ENCODE measurements at regions not wholly inside any gene's neighbourhood (a gene's known extent, or its start where the extent isn't known, plus 50 kb on each side); places are given as distances from the start of the nearest gene placed in this dataset.
"Not testable (repeated sequence)": the region's sequence is repeated elsewhere in the genome, so short reads cannot be mapped to it uniquely, and the experiment has no call there.

DNA sequence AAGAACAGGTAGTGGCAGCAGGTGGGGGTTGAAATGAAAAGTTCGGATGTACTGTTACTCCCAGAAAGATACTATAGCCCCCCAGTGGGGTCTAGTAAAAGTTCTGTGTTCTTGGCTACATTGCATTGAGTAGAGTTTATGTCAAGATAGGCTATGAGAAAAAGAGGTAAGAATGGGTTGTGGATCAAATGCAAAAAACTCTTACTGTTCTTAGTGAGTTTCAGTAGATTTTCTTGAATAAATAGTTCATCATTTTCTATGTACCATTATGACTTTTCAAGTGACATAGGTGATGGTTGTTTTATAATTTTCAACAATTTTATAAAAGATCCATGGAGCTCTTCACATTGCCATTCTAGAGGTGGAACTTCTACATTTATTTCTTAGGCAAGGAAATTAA, 165.4 kb downstream of the USP22 start:
- H3K27ac ChIP-seq; H3K27me3 ChIP-seq; in situ Hi-C loops (cut with MboI; ENCODE audit: low sequenced_read_pairs in 4 of 4); intact Hi-C loops (cut with DNase I; ENCODE audit: low total_unique reads); H3K9me3 ChIP-seq; H3K4me3 ChIP-seq; H3K4me1 ChIP-seq; ATAC-seq; H3K36me3 ChIP-seq; DNase-seq: not testable (repeated sequence)

DNA sequence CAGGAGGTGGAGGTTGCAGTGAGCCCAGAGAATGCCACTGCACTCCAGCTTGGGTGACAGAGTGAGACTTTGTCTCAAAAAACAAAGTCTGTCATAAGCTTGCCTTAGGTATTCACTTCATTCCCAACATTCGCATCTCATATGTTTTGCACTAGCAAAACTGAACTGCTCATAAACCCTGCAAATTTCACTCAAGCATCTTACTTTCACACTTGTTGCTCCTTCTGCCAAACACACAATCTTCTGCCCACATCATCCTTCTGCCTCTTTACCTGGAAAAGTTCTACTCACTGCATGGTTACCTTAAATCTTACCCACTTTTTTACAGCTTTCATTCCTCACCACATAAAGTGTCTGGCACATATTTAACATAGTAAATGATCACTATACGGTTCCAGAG, 152.5 kb downstream of the USP22 start:
- no peaks in the 10 kb centered on the region for H3K36me3 ChIP-seq
- ATAC-seq: no peak
- H3K4me3 ChIP-seq: no peak overlapping the region
- TF ChIP-seq POLR2A (IDR thresholded peaks at IDR 0.05): no peak
- TF ChIP-seq, protein P1, sequence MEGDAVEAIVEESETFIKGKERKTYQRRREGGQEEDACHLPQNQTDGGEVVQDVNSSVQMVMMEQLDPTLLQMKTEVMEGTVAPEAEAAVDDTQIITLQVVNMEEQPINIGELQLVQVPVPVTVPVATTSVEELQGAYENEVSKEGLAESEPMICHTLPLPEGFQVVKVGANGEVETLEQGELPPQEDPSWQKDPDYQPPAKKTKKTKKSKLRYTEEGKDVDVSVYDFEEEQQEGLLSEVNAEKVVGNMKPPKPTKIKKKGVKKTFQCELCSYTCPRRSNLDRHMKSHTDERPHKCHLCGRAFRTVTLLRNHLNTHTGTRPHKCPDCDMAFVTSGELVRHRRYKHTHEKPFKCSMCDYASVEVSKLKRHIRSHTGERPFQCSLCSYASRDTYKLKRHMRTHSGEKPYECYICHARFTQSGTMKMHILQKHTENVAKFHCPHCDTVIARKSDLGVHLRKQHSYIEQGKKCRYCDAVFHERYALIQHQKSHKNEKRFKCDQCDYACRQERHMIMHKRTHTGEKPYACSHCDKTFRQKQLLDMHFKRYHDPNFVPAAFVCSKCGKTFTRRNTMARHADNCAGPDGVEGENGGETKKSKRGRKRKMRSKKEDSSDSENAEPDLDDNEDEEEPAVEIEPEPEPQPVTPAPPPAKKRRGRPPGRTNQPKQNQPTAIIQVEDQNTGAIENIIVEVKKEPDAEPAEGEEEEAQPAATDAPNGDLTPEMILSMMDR (IDR thresholded peaks at IDR 0.05 in 4 of 5, conservative IDR thresholded peaks at IDR 0.05 in 1 of 5): no peak
- DNase-seq: no peak
- H3K27ac ChIP-seq: no peak overlapping the region
- intact Hi-C loops (cut with DNase I; ENCODE audit: low total_unique reads) (no loop called here), in situ Hi-C loops (cut with MboI; ENCODE audit: low sequenced_read_pairs in 4 of 4) (no loop called here)
- no peaks in the 10 kb centered on the region for H3K27me3 ChIP-seq
- H3K4me1 ChIP-seq: no peaks in the 10 kb centered on the region
- no peaks in the 10 kb centered on the region for H3K9me3 ChIP-seq

DNA sequence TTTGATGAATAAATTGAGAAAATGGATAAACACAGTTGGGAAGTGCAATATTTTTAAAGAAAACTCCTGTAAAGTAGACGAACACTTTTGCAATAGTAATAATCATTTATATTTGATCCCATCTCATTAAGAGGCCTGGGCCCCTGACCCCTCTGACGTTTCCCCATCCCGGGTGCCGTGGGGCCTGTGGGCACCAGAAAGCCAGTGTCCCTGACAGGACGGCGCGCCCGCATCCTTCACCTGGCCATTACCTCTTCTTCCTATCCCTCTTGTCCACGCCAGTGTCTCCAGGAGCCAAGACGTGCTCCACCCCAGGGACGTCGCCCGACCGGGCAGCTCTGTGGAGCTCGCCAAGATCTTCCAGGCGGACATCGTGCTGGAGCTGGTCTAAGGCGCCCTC, 147.4 kb downstream of the USP22 start:
- H3K36me3 ChIP-seq; H3K27ac ChIP-seq; H3K4me1 ChIP-seq; H3K27me3 ChIP-seq; H3K9me3 ChIP-seq; ATAC-seq; intact Hi-C loops (cut with DNase I; ENCODE audit: low total_unique reads); DNase-seq; H3K4me3 ChIP-seq; in situ Hi-C loops (cut with MboI; ENCODE audit: low sequenced_read_pairs in 4 of 4): not testable (repeated sequence)

DNA sequence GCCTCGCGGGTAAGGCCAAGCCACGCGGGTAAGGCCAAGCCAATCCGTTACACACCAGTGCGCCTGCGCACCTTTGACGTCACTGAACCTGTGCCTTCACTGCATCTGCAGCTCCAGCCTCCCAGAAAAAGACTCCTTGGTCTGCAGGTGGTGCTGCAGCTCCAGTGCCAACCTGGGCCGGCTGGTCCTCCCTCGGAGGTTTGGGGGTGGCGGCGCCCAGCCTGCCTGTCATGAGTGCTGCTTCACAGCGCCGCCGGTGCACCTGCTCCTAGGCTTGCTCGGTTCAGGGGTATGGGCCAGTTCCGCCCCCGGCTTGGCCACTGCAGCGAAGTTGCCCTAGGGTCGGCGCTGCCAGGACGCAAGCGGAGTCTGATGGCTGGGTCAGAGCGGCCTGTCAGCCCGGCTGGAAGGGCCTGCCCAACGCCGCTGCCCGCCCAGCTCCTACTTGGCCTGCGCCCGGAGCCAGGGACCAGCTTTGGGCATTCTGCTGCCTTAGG, 146.6 kb downstream of the USP22 start:
- in situ Hi-C loops (cut with MboI; ENCODE audit: low sequenced_read_pairs in 4 of 4): no loop called here
- H3K27me3 ChIP-seq: no peaks in the 10 kb centered on the region
- DNase-seq (no peak), ATAC-seq (no peak)
- H3K9me3 ChIP-seq: no peaks in the 10 kb centered on the region
- H3K4me1 ChIP-seq: peaks cover 0 to 5% of the 10 kb centered on the region in 2 donors
- no peak overlapping the region for H3K27ac ChIP-seq
- intact Hi-C loops (cut with DNase I; ENCODE audit: low total_unique reads): no loop called here
- no peaks in the 10 kb centered on the region for H3K36me3 ChIP-seq
- H3K4me3 ChIP-seq: no peak overlapping the region
- no peak for TF ChIP-seq POLR2A (IDR thresholded peaks at IDR 0.05)
- TF ChIP-seq, protein P1 (IDR thresholded peaks at IDR 0.05 in 4 of 5, conservative IDR thresholded peaks at IDR 0.05 in 1 of 5): no peak

DNA sequence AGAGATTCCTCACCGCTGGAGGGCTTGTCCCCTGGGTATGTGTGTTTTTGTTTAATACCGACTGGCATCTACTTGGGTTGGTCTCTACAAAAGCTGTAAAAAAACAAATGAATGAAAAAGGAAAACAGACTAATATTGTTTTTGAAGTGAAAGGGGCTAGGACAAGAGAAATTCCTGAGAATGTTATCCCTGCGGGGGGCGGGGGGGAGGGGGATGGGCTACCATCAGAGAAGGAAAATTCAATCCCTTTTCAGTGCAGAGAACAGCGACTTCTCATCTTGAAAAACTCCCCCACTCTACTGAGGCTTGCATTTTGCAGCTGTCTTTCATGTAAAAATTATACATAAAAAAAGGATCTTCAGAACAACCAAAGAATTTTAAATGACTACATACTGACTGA, 144.1 kb downstream of the USP22 start:
- H3K27ac ChIP-seq; ATAC-seq; in situ Hi-C loops (cut with MboI; ENCODE audit: low sequenced_read_pairs in 4 of 4); intact Hi-C loops (cut with DNase I; ENCODE audit: low total_unique reads); H3K9me3 ChIP-seq; H3K36me3 ChIP-seq; DNase-seq; H3K27me3 ChIP-seq; H3K4me3 ChIP-seq; H3K4me1 ChIP-seq: not testable (repeated sequence)

DNA sequence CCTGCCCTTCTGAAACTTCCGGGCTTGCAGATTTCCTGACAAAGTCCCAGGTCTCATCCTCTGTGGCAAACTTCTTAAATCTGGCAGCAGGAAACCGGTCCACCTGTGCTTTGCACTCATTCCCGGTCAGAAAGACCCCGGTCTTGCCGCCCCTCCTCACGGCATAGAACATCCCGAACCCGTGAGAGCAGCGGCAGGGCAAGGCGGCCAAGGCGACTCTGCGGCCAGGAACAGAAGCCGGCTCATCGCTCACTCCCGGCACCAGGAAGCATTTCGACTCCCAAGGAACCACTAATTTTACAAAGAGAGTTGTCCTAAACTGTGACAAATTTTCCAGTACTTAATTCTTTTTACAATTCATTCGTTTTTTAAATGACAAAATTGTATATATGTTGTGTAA, 140.3 kb downstream of the USP22 start:
- H3K4me3 ChIP-seq; H3K27ac ChIP-seq; intact Hi-C loops (cut with DNase I; ENCODE audit: low total_unique reads); H3K4me1 ChIP-seq; in situ Hi-C loops (cut with MboI; ENCODE audit: low sequenced_read_pairs in 4 of 4); H3K36me3 ChIP-seq; ATAC-seq; H3K27me3 ChIP-seq; DNase-seq; H3K9me3 ChIP-seq: not testable (repeated sequence)

DNA sequence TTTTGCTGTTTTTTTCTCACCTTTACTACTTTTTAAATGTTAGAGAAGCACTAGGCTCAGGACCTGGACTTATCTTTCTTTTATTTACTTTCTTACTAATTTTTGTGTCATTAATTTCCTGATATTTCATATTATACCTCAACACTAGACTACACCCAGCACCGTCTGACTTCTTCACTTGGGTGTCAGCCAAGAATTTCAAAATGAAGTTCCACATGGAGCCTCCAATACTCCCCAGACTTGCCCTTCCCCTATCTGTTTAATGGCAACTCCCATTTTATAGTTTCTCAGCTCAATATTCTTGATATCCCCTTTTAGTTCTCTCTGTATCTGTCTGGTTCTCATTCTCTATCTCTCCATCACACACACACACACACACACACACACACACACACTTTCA, 139.3 kb downstream of the USP22 start:
- H3K27ac ChIP-seq; H3K27me3 ChIP-seq; intact Hi-C loops (cut with DNase I; ENCODE audit: low total_unique reads); in situ Hi-C loops (cut with MboI; ENCODE audit: low sequenced_read_pairs in 4 of 4); ATAC-seq; DNase-seq; H3K9me3 ChIP-seq; H3K4me3 ChIP-seq; H3K4me1 ChIP-seq; H3K36me3 ChIP-seq: not testable (repeated sequence)
